ENCODE measurements at regions not wholly inside any gene's neighbourhood (a gene's known extent, or its start where the extent isn't known, plus 50 kb on each side); places are given as distances from the start of the nearest gene placed in this dataset.

GRCh38 chr13:74530011-74530410 is 395.8 kb upstream of the KLF12 start:
- TF ChIP-seq, protein P1, sequence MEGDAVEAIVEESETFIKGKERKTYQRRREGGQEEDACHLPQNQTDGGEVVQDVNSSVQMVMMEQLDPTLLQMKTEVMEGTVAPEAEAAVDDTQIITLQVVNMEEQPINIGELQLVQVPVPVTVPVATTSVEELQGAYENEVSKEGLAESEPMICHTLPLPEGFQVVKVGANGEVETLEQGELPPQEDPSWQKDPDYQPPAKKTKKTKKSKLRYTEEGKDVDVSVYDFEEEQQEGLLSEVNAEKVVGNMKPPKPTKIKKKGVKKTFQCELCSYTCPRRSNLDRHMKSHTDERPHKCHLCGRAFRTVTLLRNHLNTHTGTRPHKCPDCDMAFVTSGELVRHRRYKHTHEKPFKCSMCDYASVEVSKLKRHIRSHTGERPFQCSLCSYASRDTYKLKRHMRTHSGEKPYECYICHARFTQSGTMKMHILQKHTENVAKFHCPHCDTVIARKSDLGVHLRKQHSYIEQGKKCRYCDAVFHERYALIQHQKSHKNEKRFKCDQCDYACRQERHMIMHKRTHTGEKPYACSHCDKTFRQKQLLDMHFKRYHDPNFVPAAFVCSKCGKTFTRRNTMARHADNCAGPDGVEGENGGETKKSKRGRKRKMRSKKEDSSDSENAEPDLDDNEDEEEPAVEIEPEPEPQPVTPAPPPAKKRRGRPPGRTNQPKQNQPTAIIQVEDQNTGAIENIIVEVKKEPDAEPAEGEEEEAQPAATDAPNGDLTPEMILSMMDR (IDR thresholded peaks at IDR 0.05 in 4 of 5, conservative IDR thresholded peaks at IDR 0.05 in 1 of 5): no peak
- TF ChIP-seq POLR2A (IDR thresholded peaks at IDR 0.05): no peak

Data from gastrocnemius medialis (tissue), 4 donors.